ENCODE measurements at regions not wholly inside any gene's neighbourhood (a gene's known extent, or its start where the extent isn't known, plus 50 kb on each side); places are given as distances from the start of the nearest gene placed in this dataset.
A peak's percentile ranks its signal among the peaks of the same experiment; 100 is the strongest.
"Not testable (repeated sequence)": the region's sequence is repeated elsewhere in the genome, so short reads cannot be mapped to it uniquely, and the experiment has no call there.

- H3K9me3 ChIP-seq (ENCODE audit: control insufficient read depth, insufficient read depth, low read depth, low read length); H3K27ac ChIP-seq (ENCODE audit: low read length); CTCF ChIA-PET; BruUV-seq (replicated peaks); intact Hi-C loops (cut with micrococcal nuclease; ENCODE audit: unreplicated experiment); H3K4me1 ChIP-seq (ENCODE audit: control insufficient read depth, insufficient read depth, low read length); H3K4me3 ChIP-seq (ENCODE audit: low read depth in 2 of 2, low read length in 2 of 2); ATAC-seq; H3K36me3 ChIP-seq (ENCODE audit: control insufficient read depth, insufficient read depth, low read length); in situ Hi-C loops (cut with HindIII; ENCODE audit: low pct_unique_long_range_greater_than_20kb, low sequenced_read_pairs); H3K27me3 ChIP-seq (ENCODE audit: control insufficient read depth, insufficient read depth, low read length); DNase-seq (ENCODE audit: low read depth, low spot score): not testable (repeated sequence)
- POLR2A ChIA-PET, result interaction anchor here (0.7 kb wide), 1 partner anchor 39 kb away, joined by 3 read pairs; no protein-coding TSS in a partner anchor
Observed at GRCh38 chr18:104264-104663, 54.1 kb upstream of the USP14 start.

- H3K36me3 ChIP-seq (ENCODE audit: control insufficient read depth, insufficient read depth, low read length); H3K9me3 ChIP-seq (ENCODE audit: control insufficient read depth, insufficient read depth, low read depth, low read length); ATAC-seq; BruUV-seq (replicated peaks); DNase-seq (ENCODE audit: low read depth, low spot score); intact Hi-C loops (cut with micrococcal nuclease; ENCODE audit: unreplicated experiment); CTCF ChIA-PET; POLR2A ChIA-PET; in situ Hi-C loops (cut with HindIII; ENCODE audit: low pct_unique_long_range_greater_than_20kb, low sequenced_read_pairs); H3K27ac ChIP-seq (ENCODE audit: low read length); H3K27me3 ChIP-seq (ENCODE audit: control insufficient read depth, insufficient read depth, low read length); H3K4me3 ChIP-seq (ENCODE audit: low read depth in 2 of 2, low read length in 2 of 2); H3K4me1 ChIP-seq (ENCODE audit: control insufficient read depth, insufficient read depth, low read length): not testable (repeated sequence)
Observed at GRCh38 chr18:105161-106053, 53.0 kb upstream of the USP14 start.

GRCh38 chr18:106054-106851 lies 52.1 kb upstream of the USP14 start:
- H3K27ac ChIP-seq (ENCODE audit: low read length); H3K4me3 ChIP-seq (ENCODE audit: low read depth in 2 of 2, low read length in 2 of 2); intact Hi-C loops (cut with micrococcal nuclease; ENCODE audit: unreplicated experiment); POLR2A ChIA-PET; in situ Hi-C loops (cut with HindIII; ENCODE audit: low pct_unique_long_range_greater_than_20kb, low sequenced_read_pairs); H3K9me3 ChIP-seq (ENCODE audit: control insufficient read depth, insufficient read depth, low read depth, low read length); H3K4me1 ChIP-seq (ENCODE audit: control insufficient read depth, insufficient read depth, low read length); ATAC-seq; BruUV-seq (replicated peaks); H3K36me3 ChIP-seq (ENCODE audit: control insufficient read depth, insufficient read depth, low read length); H3K27me3 ChIP-seq (ENCODE audit: control insufficient read depth, insufficient read depth, low read length); DNase-seq (ENCODE audit: low read depth, low spot score); CTCF ChIA-PET: not testable (repeated sequence)

GRCh38 chr18:106868-107384 lies 51.4 kb upstream of the USP14 start:
- intact Hi-C loops (cut with micrococcal nuclease; ENCODE audit: unreplicated experiment); POLR2A ChIA-PET; H3K9me3 ChIP-seq (ENCODE audit: control insufficient read depth, insufficient read depth, low read depth, low read length); H3K27ac ChIP-seq (ENCODE audit: low read length); ATAC-seq; in situ Hi-C loops (cut with HindIII; ENCODE audit: low pct_unique_long_range_greater_than_20kb, low sequenced_read_pairs); CTCF ChIA-PET; H3K27me3 ChIP-seq (ENCODE audit: control insufficient read depth, insufficient read depth, low read length); DNase-seq (ENCODE audit: low read depth, low spot score); H3K4me3 ChIP-seq (ENCODE audit: low read depth in 2 of 2, low read length in 2 of 2); BruUV-seq (replicated peaks); H3K4me1 ChIP-seq (ENCODE audit: control insufficient read depth, insufficient read depth, low read length); H3K36me3 ChIP-seq (ENCODE audit: control insufficient read depth, insufficient read depth, low read length): not testable (repeated sequence)

- H3K27me3 ChIP-seq (ENCODE audit: control insufficient read depth, insufficient read depth, low read length); H3K4me3 ChIP-seq (ENCODE audit: low read depth in 2 of 2, low read length in 2 of 2); POLR2A ChIA-PET; H3K9me3 ChIP-seq (ENCODE audit: control insufficient read depth, insufficient read depth, low read depth, low read length); H3K36me3 ChIP-seq (ENCODE audit: control insufficient read depth, insufficient read depth, low read length); intact Hi-C loops (cut with micrococcal nuclease; ENCODE audit: unreplicated experiment); H3K4me1 ChIP-seq (ENCODE audit: control insufficient read depth, insufficient read depth, low read length); CTCF ChIA-PET; in situ Hi-C loops (cut with HindIII; ENCODE audit: low pct_unique_long_range_greater_than_20kb, low sequenced_read_pairs); ATAC-seq; DNase-seq (ENCODE audit: low read depth, low spot score); BruUV-seq (replicated peaks); H3K27ac ChIP-seq (ENCODE audit: low read length): not testable (repeated sequence)
Observed at GRCh38 chr18:107464-107863, 50.9 kb upstream of the USP14 start.

GRCh38 chr18:107947-108664 lies 50.3 kb upstream of the USP14 start:
- CTCF ChIA-PET, result not testable (repeated sequence)

More at GRCh38 chr18:107947-108664, 50.3 kb upstream of the USP14 start:
- H3K36me3 ChIP-seq (ENCODE audit: control insufficient read depth, insufficient read depth, low read length); H3K4me3 ChIP-seq (ENCODE audit: low read depth in 2 of 2, low read length in 2 of 2); intact Hi-C loops (cut with micrococcal nuclease; ENCODE audit: unreplicated experiment); H3K4me1 ChIP-seq (ENCODE audit: control insufficient read depth, insufficient read depth, low read length); H3K27me3 ChIP-seq (ENCODE audit: control insufficient read depth, insufficient read depth, low read length); H3K9me3 ChIP-seq (ENCODE audit: control insufficient read depth, insufficient read depth, low read depth, low read length); DNase-seq (ENCODE audit: low read depth, low spot score); in situ Hi-C loops (cut with HindIII; ENCODE audit: low pct_unique_long_range_greater_than_20kb, low sequenced_read_pairs); H3K27ac ChIP-seq (ENCODE audit: low read length); POLR2A ChIA-PET; BruUV-seq (replicated peaks): not testable (repeated sequence)
- peak; percentile 77 for ATAC-seq

All from Panc1 (cell line).